Right ventricle myocardium inferior (tissue), 1 donor: ENCODE measurements at regions not wholly inside any gene's neighbourhood (a gene's known extent, or its start where the extent isn't known, plus 50 kb on each side); places are given as distances from the start of the nearest gene placed in this dataset.

Source experiments
- ATAC-seq: fragments of 200-7000 bp; cut with Tn5 transposase; one replicate; pipeline ENCODE4 v1.9.1; 2020; ENCODE audit warnings: mild to moderate bottlenecking, moderate library complexity
- DNase-seq: peaks from one replicate; pipeline ENCODE4 v3.0.0; 2021; ENCODE audit errors: missing footprints
- intact Hi-C: fragments of 100-400 bp; cut with DNase I; formaldehyde crosslinking; loops from one replicate; pipeline ENCODE4 v1.11.0; 2022
- donor health status: DM: no; HTN: yes; CAD: no; lungs with severe emphysema.

GRCh38 chr12:98211909-98212695, 303.3 kb upstream of the TMPO start:
- intact Hi-C loops, result no loop called here
- ATAC-seq (no peak), DNase-seq (no peak)

- intact Hi-C loops, result no loop called here
- DNase-seq (no peak), ATAC-seq (no peak)
These were observed 301.8 kb upstream of the TMPO start for GRCh38 chr12:98213556-98213955.

GRCh38 chr12:98217257-98217656, 298.1 kb upstream of the TMPO start:
- intact Hi-C loops, result no loop called here
- no peak for ATAC-seq
- no peak for DNase-seq

GRCh38 chr12:98220636-98221035, 294.8 kb upstream of the TMPO start:
- DNase-seq (no peak), ATAC-seq (no peak)
- intact Hi-C loops, result no loop called here

GRCh38 chr12:98221243-98221808, 294.1 kb upstream of the TMPO start:
- ATAC-seq (no peak), DNase-seq (no peak)
- intact Hi-C loops, result no loop called here

- intact Hi-C loops, result no loop called here
- DNase-seq, result no peak
- no peak for ATAC-seq
These were observed 293.3 kb upstream of the TMPO start for GRCh38 chr12:98222135-98222534.

- intact Hi-C loops, result no loop called here
- no peak for ATAC-seq
These were observed 290.7 kb upstream of the TMPO start for GRCh38 chr12:98224584-98225221.

GRCh38 chr12:98227162-98227561, 288.2 kb upstream of the TMPO start:
- ATAC-seq (no peak), DNase-seq (no peak)
- intact Hi-C loops, result no loop called here

More at GRCh38 chr12:98224584-98225221, 290.7 kb upstream of the TMPO start:
- DNase-seq, result no peak

- no peak for DNase-seq
- intact Hi-C loops, result no loop called here
- ATAC-seq, result no peak
These were observed 286.5 kb upstream of the TMPO start for GRCh38 chr12:98228683-98229539.

GRCh38 chr12:98229540-98229924, 285.9 kb upstream of the TMPO start:
- no peak for ATAC-seq

GRCh38 chr12:98232753-98233390, 282.5 kb upstream of the TMPO start:
- ATAC-seq, result no peak
- intact Hi-C loops, result no loop called here
- DNase-seq, result no peak

More at GRCh38 chr12:98229540-98229924, 285.9 kb upstream of the TMPO start:
- DNase-seq, result no peak
- intact Hi-C loops, result no loop called here

- no peak for DNase-seq
- intact Hi-C loops, result no loop called here
- ATAC-seq, result no peak
These were observed 280.1 kb upstream of the TMPO start for GRCh38 chr12:98235301-98235700.

- DNase-seq (no peak), ATAC-seq (no peak)
- intact Hi-C loops, result no loop called here
These were observed 276.8 kb upstream of the TMPO start for GRCh38 chr12:98238515-98239130.

GRCh38 chr12:98243190-98243589, 272.2 kb upstream of the TMPO start:
- DNase-seq (no peak), ATAC-seq (no peak)
- intact Hi-C loops, result no loop called here

GRCh38 chr12:98244136-98244535, 271.3 kb upstream of the TMPO start:
- intact Hi-C loops, result no loop called here
- DNase-seq (no peak), ATAC-seq (no peak)

GRCh38 chr12:98253207-98254037, 262.0 kb upstream of the TMPO start:
- no peak for DNase-seq
- intact Hi-C loops, result no loop called here
- ATAC-seq, result no peak

- ATAC-seq, result no peak
- DNase-seq, result no peak
- intact Hi-C loops, result no loop called here
These were observed 258.6 kb upstream of the TMPO start for GRCh38 chr12:98256830-98257229.

GRCh38 chr12:98259693-98260092, 255.7 kb upstream of the TMPO start:
- no peak for ATAC-seq
- intact Hi-C loops, result no loop called here
- no peak for DNase-seq
